ENCODE measurements at regions not wholly inside any gene's neighbourhood (a gene's known extent, or its start where the extent isn't known, plus 50 kb on each side); places are given as distances from the start of the nearest gene placed in this dataset.

GRCh38 chr5:22970956-22971618, 117.9 kb upstream of the CDH12 start:
- Mint-ChIP-seq H3K4me3 (no peak overlapping the region), H3K27me3 (no peaks in the 10 kb centered on the region), H3K36me3 (ENCODE audit: low read depth) (no peaks in the 10 kb centered on the region), H3K27ac (no peak overlapping the region), H3K9me3 (peaks cover 2% of the 10 kb centered on the region), H3K4me1 (no peaks in the 10 kb centered on the region)
- CTCF ChIA-PET: no interaction called here
- POLR2A ChIA-PET: no interaction called here
- DNase-seq: no peak

- Mint-ChIP-seq H3K9me3 (peaks cover 2% of the 10 kb centered on the region), H3K4me3 (no peak overlapping the region), H3K27ac (no peak overlapping the region), H3K4me1 (no peaks in the 10 kb centered on the region), H3K36me3 (ENCODE audit: low read depth) (no peaks in the 10 kb centered on the region), H3K27me3 (no peaks in the 10 kb centered on the region)
- ChIA-PET CTCF (no interaction called here), POLR2A (no interaction called here)
- DNase-seq: no peak
These were observed 117.3 kb upstream of the CDH12 start for GRCh38 chr5:22970491-22970890.

GRCh38 chr5:22968386-22968785, 115.2 kb upstream of the CDH12 start:
- Mint-ChIP-seq H3K27me3 (no peaks in the 10 kb centered on the region), H3K4me3 (no peak overlapping the region), H3K4me1 (no peaks in the 10 kb centered on the region), H3K9me3 (no peaks in the 10 kb centered on the region), H3K36me3 (ENCODE audit: low read depth) (no peaks in the 10 kb centered on the region), H3K27ac (no peak overlapping the region)
- POLR2A ChIA-PET: no interaction called here
- no peak for DNase-seq
- CTCF ChIA-PET: no interaction called here

- H3K4me3 Mint-ChIP-seq: no peak overlapping the region
- ChIA-PET POLR2A (no interaction called here), CTCF (no interaction called here)
- DNase-seq: no peak
- no peaks in the 10 kb centered on the region for H3K9me3 Mint-ChIP-seq
- H3K27me3 Mint-ChIP-seq: no peaks in the 10 kb centered on the region
- no peaks in the 10 kb centered on the region for H3K36me3 Mint-ChIP-seq (ENCODE audit: low read depth)
- no peak overlapping the region for H3K27ac Mint-ChIP-seq
- no peaks in the 10 kb centered on the region for H3K4me1 Mint-ChIP-seq
These were observed 112.8 kb upstream of the CDH12 start for GRCh38 chr5:22965960-22966359.

GRCh38 chr5:22964632-22965031, 111.5 kb upstream of the CDH12 start:
- no peak overlapping the region for H3K4me3 Mint-ChIP-seq
- H3K4me1 Mint-ChIP-seq: no peaks in the 10 kb centered on the region
- no peak for DNase-seq
- POLR2A ChIA-PET: no interaction called here
- no peaks in the 10 kb centered on the region for H3K27me3 Mint-ChIP-seq
- H3K36me3 Mint-ChIP-seq (ENCODE audit: low read depth): no peaks in the 10 kb centered on the region
- no peak overlapping the region for H3K27ac Mint-ChIP-seq
- CTCF ChIA-PET: no interaction called here
- H3K9me3 Mint-ChIP-seq: no peaks in the 10 kb centered on the region

- Mint-ChIP-seq H3K36me3 (ENCODE audit: low read depth) (no peaks in the 10 kb centered on the region), H3K9me3 (no peaks in the 10 kb centered on the region), H3K27me3 (no peaks in the 10 kb centered on the region), H3K27ac (no peak overlapping the region), H3K4me1 (no peaks in the 10 kb centered on the region), H3K4me3 (no peak overlapping the region)
- POLR2A ChIA-PET: no interaction called here
- DNase-seq: no peak
- CTCF ChIA-PET: no interaction called here
These were observed 105.5 kb upstream of the CDH12 start for GRCh38 chr5:22958462-22959262.

GRCh38 chr5:22947921-22948320, 94.8 kb upstream of the CDH12 start:
- Mint-ChIP-seq H3K4me3 (no peak overlapping the region), H3K4me1 (no peaks in the 10 kb centered on the region), H3K9me3 (no peaks in the 10 kb centered on the region), H3K27ac (no peak overlapping the region), H3K27me3 (no peaks in the 10 kb centered on the region), H3K36me3 (ENCODE audit: low read depth) (no peaks in the 10 kb centered on the region)
- POLR2A ChIA-PET: no interaction called here
- DNase-seq: no peak
- CTCF ChIA-PET: interaction anchor here (1.4 kb wide), 1 partner anchor 26 kb away, joined by 5 read pairs; no protein-coding TSS in a partner anchor

- Mint-ChIP-seq H3K9me3 (peaks cover 2% of the 10 kb centered on the region), H3K4me1 (no peaks in the 10 kb centered on the region), H3K36me3 (ENCODE audit: low read depth) (no peaks in the 10 kb centered on the region), H3K27me3 (no peaks in the 10 kb centered on the region), H3K4me3 (no peak overlapping the region), H3K27ac (no peak overlapping the region)
- no peak for DNase-seq
- POLR2A ChIA-PET: no interaction called here
- CTCF ChIA-PET: no interaction called here
These were observed 85.2 kb upstream of the CDH12 start for GRCh38 chr5:22938362-22938761.

- ChIA-PET POLR2A (no interaction called here), CTCF (no interaction called here)
- no peaks in the 10 kb centered on the region for H3K4me1 Mint-ChIP-seq
- peaks cover 6% of the 10 kb centered on the region for H3K9me3 Mint-ChIP-seq
- no peak overlapping the region for H3K4me3 Mint-ChIP-seq
- no peak for DNase-seq
- no peaks in the 10 kb centered on the region for H3K27me3 Mint-ChIP-seq
- no peaks in the 10 kb centered on the region for H3K36me3 Mint-ChIP-seq (ENCODE audit: low read depth)
- H3K27ac Mint-ChIP-seq: no peak overlapping the region
These were observed 75.8 kb upstream of the CDH12 start for GRCh38 chr5:22928821-22929482.

GRCh38 chr5:22926574-22926973, 73.4 kb upstream of the CDH12 start:
- Mint-ChIP-seq H3K27ac (no peak overlapping the region), H3K27me3 (no peaks in the 10 kb centered on the region), H3K4me3 (no peak overlapping the region), H3K9me3 (peaks cover 5% of the 10 kb centered on the region), H3K4me1 (no peaks in the 10 kb centered on the region), H3K36me3 (ENCODE audit: low read depth) (no peaks in the 10 kb centered on the region)
- ChIA-PET CTCF (no interaction called here), POLR2A (no interaction called here)
- DNase-seq: no peak

GRCh38 chr5:22918511-22918910, 65.4 kb upstream of the CDH12 start:
- Mint-ChIP-seq H3K36me3 (ENCODE audit: low read depth) (no peaks in the 10 kb centered on the region), H3K4me3 (no peak overlapping the region), H3K27ac (no peak overlapping the region), H3K27me3 (no peaks in the 10 kb centered on the region), H3K4me1 (no peaks in the 10 kb centered on the region), H3K9me3 (peaks cover 4% of the 10 kb centered on the region)
- DNase-seq: no peak
- CTCF ChIA-PET: no interaction called here
- POLR2A ChIA-PET: no interaction called here

- POLR2A ChIA-PET: no interaction called here
- no peaks in the 10 kb centered on the region for H3K4me1 Mint-ChIP-seq
- CTCF ChIA-PET: no interaction called here
- no peak for DNase-seq
- no peaks in the 10 kb centered on the region for H3K36me3 Mint-ChIP-seq (ENCODE audit: low read depth)
- peaks cover 2% of the 10 kb centered on the region for H3K9me3 Mint-ChIP-seq
- H3K27ac Mint-ChIP-seq: no peak overlapping the region
- no peaks in the 10 kb centered on the region for H3K27me3 Mint-ChIP-seq
- no peak overlapping the region for H3K4me3 Mint-ChIP-seq
These were observed 63.2 kb upstream of the CDH12 start for GRCh38 chr5:22916393-22916792.

- POLR2A ChIA-PET: no interaction called here
These were observed 57.9 kb upstream of the CDH12 start for GRCh38 chr5:22911019-22911418.

More at GRCh38 chr5:22911019-22911418, 57.9 kb upstream of the CDH12 start:
- Mint-ChIP-seq H3K27ac (no peak overlapping the region), H3K27me3 (no peaks in the 10 kb centered on the region), H3K4me1 (no peaks in the 10 kb centered on the region), H3K36me3 (ENCODE audit: low read depth) (no peaks in the 10 kb centered on the region), H3K9me3 (no peaks in the 10 kb centered on the region), H3K4me3 (no peak overlapping the region)
- no peak for DNase-seq
- CTCF ChIA-PET: no interaction called here

Data from activated CD4-positive, alpha-beta T cell treated with anti-CD3 and anti-CD28 coated beads, Interleukin-2, amount 10 ng/mL, durations not matched to agents 7 days and 5 days (primary cell).